Karpas-422 (cell line): ENCODE measurements at regions not wholly inside any gene's neighbourhood (a gene's known extent, or its start where the extent isn't known, plus 50 kb on each side); places are given as distances from the start of the nearest gene placed in this dataset.

Experiments used
- DNase-seq: peaks from one replicate; pipeline ENCODE4 v3.0.0-alpha.2; 2015
- H2AFZ ChIP-seq: fragments of 200-600 bp; sonication (generic); 2 replicates; pipeline ENCODE4 v1.6.1; 2014; ENCODE audit warnings: antibody characterized with exemption, low read length, mixed read lengths
- H3K27ac ChIP-seq: fragments of 200-600 bp; sonication (generic); 2 replicates; pipeline ENCODE4 v1.5.1; 2014; ENCODE audit warnings: mild to moderate bottlenecking, low read length, moderate library complexity
- H3K27me3 ChIP-seq: fragments of 200-600 bp; sonication (generic); 2 replicates; pipeline ENCODE4 v1.6.1; 2014; ENCODE audit warnings: low read length, mixed read lengths
- H3K36me3 ChIP-seq: fragments of 200-600 bp; sonication (generic); 2 replicates; pipeline ENCODE4 v1.6.1; 2014; ENCODE audit warnings: low read length, mixed read lengths; ENCODE audit not compliant: insufficient read depth
- H3K4me1 ChIP-seq: fragments of 200-600 bp; sonication (generic); 2 replicates; pipeline ENCODE4 v1.6.1; 2014; ENCODE audit warnings: mild to moderate bottlenecking, low read length, mixed read lengths
- H3K4me2 ChIP-seq: fragments of 200-600 bp; sonication (generic); 2 replicates; pipeline ENCODE4 v1.6.1; 2014; ENCODE audit warnings: low read length, low read depth, mild to moderate bottlenecking; ENCODE audit not compliant: poor library complexity, severe bottlenecking
- H3K4me3 ChIP-seq: fragments of 200-600 bp; sonication (generic); 2 replicates; pipeline ENCODE4 v1.5.1; 2014; ENCODE audit warnings: mild to moderate bottlenecking, antibody characterized with exemption, low read length, mixed read lengths
- H3K79me2 ChIP-seq: fragments of 200-600 bp; sonication (generic); 2 replicates; pipeline ENCODE4 v1.6.1; 2014; ENCODE audit warnings: mild to moderate bottlenecking, low read length, mixed read lengths
- H3K9ac ChIP-seq: fragments of 200-600 bp; sonication (generic); 2 replicates; pipeline ENCODE4 v1.6.0; 2014; ENCODE audit warnings: low read length
- H3K9me2 ChIP-seq: fragments of 200-600 bp; sonication (generic), shearing (Covaris generic); replicated peaks from 2 replicates; pipeline ENCODE4 v1.6.0; 2014; ENCODE audit warnings: mild to moderate bottlenecking, low read length, moderate library complexity; ENCODE audit not compliant: insufficient read depth
- H3K9me3 ChIP-seq: fragments of 300-700, 200-600 bp; sonication (generic); 2 replicates; pipeline ENCODE4 v1.6.1; 2014; ENCODE audit warnings: low read length, mixed read lengths
- H4K20me1 ChIP-seq: fragments of 200-600 bp; sonication (generic); 2 replicates; pipeline ENCODE4 v1.6.1; 2014; ENCODE audit warnings: mild to moderate bottlenecking, antibody characterized with exemption, low read length, low read depth; ENCODE audit not compliant: insufficient read depth

DNA sequence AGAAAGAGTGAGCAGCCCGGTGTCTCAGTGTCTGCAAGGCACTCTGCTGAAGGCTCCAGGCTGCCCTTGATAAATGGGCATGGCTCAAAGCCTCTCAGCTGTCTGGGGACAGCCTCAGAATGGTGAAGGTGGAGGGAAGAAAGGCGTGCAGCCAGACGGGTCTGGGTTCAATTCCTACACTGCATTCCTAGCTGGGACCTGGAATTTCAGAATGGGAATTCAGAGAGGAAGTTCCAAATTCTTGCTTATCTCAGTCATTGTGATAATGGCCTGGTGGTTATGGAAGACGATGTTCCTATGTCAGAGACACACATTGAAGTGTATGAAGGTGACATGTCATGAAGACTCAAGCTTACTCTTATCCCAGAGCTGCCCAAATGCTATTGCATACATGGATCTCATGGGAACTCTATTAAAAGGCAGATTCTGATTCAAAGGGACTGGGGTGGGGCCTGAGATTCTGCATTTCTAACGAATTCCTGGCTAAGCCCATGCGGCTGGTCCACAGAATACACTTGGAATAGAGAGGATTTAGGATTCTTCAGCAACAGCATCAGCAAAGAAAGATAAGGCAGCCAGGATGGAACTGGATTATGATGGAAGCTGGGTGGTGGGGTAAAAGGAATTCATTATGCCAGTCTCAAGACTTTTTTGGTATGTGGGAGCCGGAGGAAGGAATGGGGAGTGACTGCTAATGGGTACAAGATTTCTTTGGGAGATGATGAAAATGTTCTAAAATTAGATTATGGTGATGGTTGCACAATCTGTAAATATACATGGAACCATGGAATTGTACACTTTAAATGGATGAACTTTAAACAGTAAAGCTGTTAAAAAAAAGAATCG is 82.6 kb upstream of the ZMIZ1 start:
- DNase-seq = no peak
- no peak overlapping the region for H3K9ac ChIP-seq
- no peaks in the 10 kb centered on the region for H3K27me3 ChIP-seq
- H2AFZ ChIP-seq = no peak overlapping the region
- H3K4me2 ChIP-seq = no peak overlapping the region
- no peaks in the 10 kb centered on the region for H3K79me2 ChIP-seq
- H3K36me3 ChIP-seq = no peaks in the 10 kb centered on the region
- peaks cover 13% of the 10 kb centered on the region for H3K4me1 ChIP-seq
- H3K27ac ChIP-seq = no peak overlapping the region
- peaks cover 3% of the 10 kb centered on the region; the same call in 1 of the 2 replicates for H4K20me1 ChIP-seq
- no peaks in the 10 kb centered on the region for H3K9me3 ChIP-seq
- H3K4me3 ChIP-seq = no peak overlapping the region
- H3K9me2 ChIP-seq = no peaks in the 10 kb centered on the region

DNA sequence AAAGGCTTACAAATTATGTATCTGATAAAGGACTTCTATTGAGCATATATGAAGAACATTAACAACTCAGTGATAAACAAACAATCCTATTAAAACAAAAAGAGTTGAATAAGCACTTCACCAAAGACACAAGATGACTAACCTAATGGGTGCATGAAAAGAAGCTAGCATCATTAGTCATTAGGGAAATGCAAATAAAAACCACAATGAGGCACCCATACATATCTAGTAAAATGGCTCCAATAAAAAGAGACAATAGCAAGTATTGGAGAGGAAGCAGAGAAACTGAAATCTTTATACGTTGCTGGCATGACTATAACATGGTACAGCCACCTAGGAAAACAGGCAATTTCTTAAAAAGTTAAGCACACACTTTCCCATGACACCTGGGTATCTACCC is 77.6 kb upstream of the ZMIZ1 start:
- peak; percentile 79 for DNase-seq

DNA sequence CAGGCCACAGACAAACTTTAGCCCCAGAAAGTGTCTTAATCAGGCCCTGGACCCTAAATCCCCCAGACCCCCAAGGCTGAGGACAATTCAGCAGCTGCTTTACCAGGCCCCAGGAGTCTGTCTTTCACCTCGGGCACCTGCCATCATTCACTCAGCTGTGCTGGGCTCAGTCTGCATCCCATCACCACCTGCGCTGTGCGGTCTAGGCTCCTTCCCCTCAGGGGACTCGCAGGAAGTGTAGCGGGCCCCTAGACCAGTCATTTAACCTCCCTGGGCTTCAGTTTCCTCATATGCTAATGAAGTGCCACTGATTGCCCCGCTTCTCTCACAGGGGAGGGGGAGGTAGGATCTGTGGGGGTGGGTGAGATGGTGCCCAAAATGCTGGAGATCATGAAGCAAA is 76.4 kb upstream of the ZMIZ1 start:
- H3K4me3 ChIP-seq = peak overlapping the region; percentile 21
- DNase-seq = peak; percentile 88
- H3K4me2 ChIP-seq = peak overlapping the region; percentile 62
- H2AFZ ChIP-seq = no peak overlapping the region
- no peaks in the 10 kb centered on the region; the same call in 1 of the 2 replicates for H4K20me1 ChIP-seq
- H3K4me1 ChIP-seq = peaks cover 59% of the 10 kb centered on the region
- H3K9me2 ChIP-seq = no peaks in the 10 kb centered on the region
- H3K27ac ChIP-seq = peak overlapping the region; percentile 28; the same call in 1 of the 2 replicates
- H3K9me3 ChIP-seq = no peaks in the 10 kb centered on the region
- H3K9ac ChIP-seq = no peak overlapping the region
- no peaks in the 10 kb centered on the region for H3K27me3 ChIP-seq
- no peaks in the 10 kb centered on the region for H3K36me3 ChIP-seq
- no peaks in the 10 kb centered on the region for H3K79me2 ChIP-seq

More for the DNA sequence above, 77.6 kb upstream of the ZMIZ1 start:
- Histone ChIP-seq H3K79me2 (no peaks in the 10 kb centered on the region), H3K27me3 (no peaks in the 10 kb centered on the region), H3K4me3 (peak overlapping the region; percentile 21), H3K4me2 (peak overlapping the region; percentile 62), H4K20me1 (no peaks in the 10 kb centered on the region; the same call in 1 of the 2 replicates), H3K4me1 (peaks cover 48% of the 10 kb centered on the region), H2AFZ (no peak overlapping the region), H3K9me2 (no peaks in the 10 kb centered on the region), H3K9ac (no peak overlapping the region), H3K27ac (peak overlapping the region; percentile 28; the same call in 1 of the 2 replicates), H3K9me3 (no peaks in the 10 kb centered on the region), H3K36me3 (no peaks in the 10 kb centered on the region)

DNA sequence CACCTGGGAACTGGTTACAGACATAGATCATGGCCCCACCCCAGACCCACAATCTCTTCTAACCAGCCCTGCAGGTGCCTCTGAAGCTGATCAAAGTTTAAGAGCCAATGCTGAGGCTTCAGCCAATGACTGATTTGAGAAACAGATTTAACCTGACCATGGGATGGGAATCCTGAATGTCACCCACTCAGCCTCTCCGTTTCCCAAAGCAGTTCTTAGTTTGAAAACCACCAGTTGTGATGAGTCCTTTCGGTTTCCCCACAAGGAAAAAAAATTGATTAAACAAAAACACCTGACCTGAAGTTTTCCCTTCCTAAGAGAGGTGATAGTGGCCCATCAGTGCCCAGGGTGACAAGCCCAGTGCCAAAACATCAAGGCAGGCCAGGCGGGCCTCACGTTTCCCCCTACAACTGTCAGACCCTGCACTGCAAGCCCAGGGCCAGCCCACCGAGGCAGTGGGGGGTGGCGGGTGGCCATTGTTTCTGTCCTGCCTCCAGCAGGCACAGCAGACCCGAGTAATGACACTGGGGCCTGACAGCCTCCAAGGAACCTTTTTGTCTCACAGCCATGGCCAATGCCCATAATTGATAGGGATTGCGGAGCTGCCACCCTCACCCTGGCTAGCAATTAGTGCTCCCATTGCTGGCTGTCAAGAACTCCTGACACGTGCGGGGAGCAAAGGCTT is 75.4 kb upstream of the ZMIZ1 start:
- Histone ChIP-seq H3K4me2 (no peak overlapping the region), H2AFZ (no peak overlapping the region)

DNA sequence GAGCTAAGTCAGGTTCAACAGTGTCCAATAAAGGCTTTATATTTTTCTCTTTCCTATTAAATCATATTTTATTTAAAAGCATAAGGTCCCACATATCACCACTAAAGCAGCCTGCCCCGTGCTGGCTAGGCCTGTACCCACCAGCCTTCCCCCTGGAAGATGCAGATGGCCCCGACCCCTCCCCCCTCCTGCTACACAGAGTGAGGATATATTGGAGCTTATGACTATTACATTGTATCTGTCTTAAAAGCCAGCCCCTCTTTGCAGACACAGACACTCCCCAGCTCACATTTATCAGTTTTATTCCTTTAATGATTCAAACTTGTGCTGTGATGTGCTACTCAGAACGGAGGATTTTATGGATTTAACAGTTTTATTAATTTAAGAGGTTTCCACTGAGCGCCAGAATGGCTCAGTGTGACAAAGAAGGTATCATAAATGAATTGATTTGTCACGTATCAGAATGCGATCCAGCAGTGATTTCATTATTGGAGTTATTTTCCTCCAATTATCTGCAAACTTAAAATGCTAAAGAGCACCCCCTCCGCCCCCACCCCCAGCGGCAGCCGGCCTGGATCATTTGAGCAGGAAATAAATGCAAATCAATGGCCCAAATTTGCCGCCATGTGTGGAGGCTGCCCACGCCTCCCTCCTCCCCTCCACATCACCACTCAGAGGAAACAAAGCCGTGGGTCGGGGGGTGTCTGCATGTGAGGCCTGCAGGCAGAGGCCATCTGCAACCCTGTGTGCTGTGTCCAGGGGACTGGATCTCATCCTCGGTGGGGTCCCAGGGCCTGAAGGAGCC is 72.6 kb upstream of the ZMIZ1 start:
- Histone ChIP-seq H2AFZ (0 out of 2 replicates have a peak overlapping the region, but pooled peaks have one; percentile 11), H3K4me3 (peak overlapping the region; percentile 46), H3K4me1 (peaks cover 47% of the 10 kb centered on the region), H3K79me2 (no peaks in the 10 kb centered on the region), H3K9me2 (no peaks in the 10 kb centered on the region), H4K20me1 (no peaks in the 10 kb centered on the region; the same call in 1 of the 2 replicates), H3K36me3 (no peaks in the 10 kb centered on the region), H3K9me3 (no peaks in the 10 kb centered on the region), H3K27me3 (no peaks in the 10 kb centered on the region), H3K9ac (peak overlapping the region; percentile 17; the same call in 1 of the 2 replicates), H3K27ac (no peak overlapping the region), H3K4me2 (peak overlapping the region; percentile 69)
- peak; percentile 56 for DNase-seq

More for the DNA sequence above, 75.4 kb upstream of the ZMIZ1 start:
- H3K27ac ChIP-seq = no peak overlapping the region
- H3K9ac ChIP-seq = no peak overlapping the region
- H3K9me3 ChIP-seq = no peaks in the 10 kb centered on the region
- no peaks in the 10 kb centered on the region for H3K9me2 ChIP-seq
- H3K4me3 ChIP-seq = no peak overlapping the region
- no peaks in the 10 kb centered on the region; the same call in 1 of the 2 replicates for H4K20me1 ChIP-seq
- H3K27me3 ChIP-seq = no peaks in the 10 kb centered on the region
- H3K36me3 ChIP-seq = no peaks in the 10 kb centered on the region
- no peaks in the 10 kb centered on the region for H3K79me2 ChIP-seq
- peaks cover 59% of the 10 kb centered on the region for H3K4me1 ChIP-seq
- no peak for DNase-seq

DNA sequence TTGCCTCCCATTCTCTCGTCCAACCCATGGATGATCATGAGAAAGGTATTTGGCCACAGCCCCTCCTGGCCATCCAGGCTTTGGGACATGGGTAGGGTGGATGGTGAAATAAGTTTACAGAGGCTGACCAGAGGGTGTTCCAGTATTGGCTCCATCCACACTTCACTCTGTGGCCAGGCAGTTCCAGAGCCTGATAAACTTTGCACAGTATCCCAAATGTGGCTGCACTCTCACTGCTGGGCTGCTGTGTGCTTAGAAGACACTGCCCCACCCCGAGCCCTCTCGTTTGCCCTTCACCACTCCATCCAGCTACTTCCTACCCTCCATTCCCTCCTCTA is 72.0 kb upstream of the ZMIZ1 start:
- Histone ChIP-seq H3K9ac (peak overlapping the region; percentile 17; the same call in 1 of the 2 replicates), H3K4me3 (peak overlapping the region; percentile 46), H3K27ac (no peak overlapping the region), H3K9me3 (no peaks in the 10 kb centered on the region), H3K27me3 (no peaks in the 10 kb centered on the region), H2AFZ (no peak overlapping the region), H3K79me2 (no peaks in the 10 kb centered on the region), H3K36me3 (no peaks in the 10 kb centered on the region), H3K4me2 (peak overlapping the region; percentile 69), H4K20me1 (no peaks in the 10 kb centered on the region; the same call in 1 of the 2 replicates), H3K9me2 (no peaks in the 10 kb centered on the region), H3K4me1 (peaks cover 41% of the 10 kb centered on the region)
- DNase-seq = no peak

DNA sequence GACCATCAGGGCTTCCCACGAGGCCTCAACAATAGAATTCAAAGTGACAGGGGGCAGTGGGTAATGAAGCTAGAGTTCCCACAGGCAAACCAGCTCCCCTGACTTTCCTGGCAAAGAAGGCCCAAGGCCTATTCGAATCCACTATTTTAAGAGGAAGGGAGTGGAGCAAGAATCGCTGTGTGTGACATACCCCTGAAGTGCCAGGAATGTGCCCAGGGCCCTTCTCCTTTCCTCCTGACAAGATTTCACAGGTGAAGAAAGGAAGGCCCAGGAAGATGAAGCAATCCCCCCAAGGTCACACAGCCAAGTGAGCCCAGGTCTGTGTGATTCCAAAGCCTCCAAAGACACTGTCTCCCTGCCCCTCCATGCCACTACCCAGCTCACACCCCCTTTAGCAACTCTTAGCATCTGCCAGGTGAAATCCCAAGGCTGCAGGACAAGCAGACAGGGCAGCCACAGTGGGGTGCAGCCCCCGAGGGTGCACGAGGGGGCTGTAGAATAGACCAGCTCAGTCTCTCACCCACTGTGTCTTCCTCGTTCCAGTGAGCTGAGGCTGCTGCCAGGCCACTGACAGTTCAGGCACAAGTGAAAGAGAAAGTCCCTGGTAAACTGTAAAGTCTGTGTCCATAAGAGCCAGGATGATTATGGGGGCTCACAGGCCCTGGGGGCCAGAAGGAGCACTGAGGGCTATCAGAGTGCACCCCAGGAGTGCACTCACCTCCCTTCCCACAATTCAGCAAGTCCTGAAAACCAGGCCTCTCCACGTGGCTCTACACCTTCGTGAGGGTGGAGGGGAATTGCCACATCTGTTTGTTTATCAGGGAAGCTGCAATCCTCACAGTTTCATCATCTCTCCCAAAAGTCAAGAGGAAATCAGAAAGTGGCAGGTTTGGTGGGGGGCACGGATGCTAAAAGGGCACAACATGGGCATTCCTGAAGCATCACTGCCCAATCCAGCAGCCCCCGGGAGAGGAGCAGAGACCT is 70.8 kb upstream of the ZMIZ1 start:
- H2AFZ ChIP-seq = no peak overlapping the region
- H3K4me2 ChIP-seq = no peak overlapping the region
- no peaks in the 10 kb centered on the region for H3K79me2 ChIP-seq
- H3K27ac ChIP-seq = no peak overlapping the region
- no peak for DNase-seq
- no peak overlapping the region for H3K9ac ChIP-seq
- H4K20me1 ChIP-seq = no peaks in the 10 kb centered on the region; the same call in 1 of the 2 replicates
- no peaks in the 10 kb centered on the region for H3K36me3 ChIP-seq
- H3K9me2 ChIP-seq = no peaks in the 10 kb centered on the region
- H3K4me1 ChIP-seq = peaks cover 29% of the 10 kb centered on the region
- no peaks in the 10 kb centered on the region for H3K27me3 ChIP-seq
- no peaks in the 10 kb centered on the region for H3K9me3 ChIP-seq
- H3K4me3 ChIP-seq = no peak overlapping the region
